HepG2 (cell line): ENCODE measurements at regions not wholly inside any gene's neighbourhood (a gene's known extent, or its start where the extent isn't known, plus 50 kb on each side); places are given as distances from the start of the nearest gene placed in this dataset.

Source experiments
- ATAC-seq: fragments of 200-7000 bp; cut with Tn5 transposase; 3 replicates; pipeline ENCODE4 v1.9.1; 2020; ENCODE audit warnings: mild to moderate bottlenecking, moderate library complexity
- BruUV-seq: library from RNA; stranded (reverse); fragments of 400-500 nt; replicated peaks from 2 replicates; lab custom pipeline; 2021; lab: Mats Ljungman, UMichigan
- CTCF ChIA-PET: fragments of 300-600 bp; formaldehyde crosslinking; extraction: SDS; loops from one replicate; lab custom pipeline; 2021; ENCODE audit warnings: low total read pairs, inconsistent platforms, low intra/inter-chr PET ratio; lab: Yijun Ruan, JAX
- POLR2A ChIA-PET: fragments of 350-600 bp; sonication (Branson Sonifier 250); formaldehyde crosslinking; loops from one replicate; lab custom pipeline; 2020; ENCODE audit warnings: antibody characterized with exemption, inconsistent platforms; lab: Yijun Ruan, JAX
- DNase-seq: peaks from one replicate; pipeline ENCODE4 v3.0.0-alpha.2; 2015; ENCODE audit warnings: low spot score
- FAIRE-seq: peaks from 3 replicates; lab custom pipeline; 2011; peaks lifted over from hg19 to GRCh38; lab: Jason Lieb, UNC
- H2AFZ ChIP-seq: one replicate; pipeline ENCODE4 v1.6.1; 2011; ENCODE audit warnings: low read length, inconsistent platforms
- H3K27ac ChIP-seq: fragments of 300-600 bp; 3 replicates; pipeline ENCODE4 v1.8.0; 2011; ENCODE audit warnings: mixed run types, mild to moderate bottlenecking, mixed read lengths, low read length, inconsistent platforms; ENCODE audit not compliant: insufficient read depth; ENCODE audit errors: extremely low read length
- H3K27me3 ChIP-seq, 2 experiments: fragments of 200-600 bp in 1 of 2; 2 replicates in 1 of 2; 3 replicates in 1 of 2; pipeline versions ENCODE4 v1.6.0 to v1.8.0; 2011; ENCODE audit warnings: low read length in 2 of 2, mild to moderate bottlenecking in 2 of 2, moderate library complexity in 2 of 2, inconsistent platforms in 1 of 2; ENCODE audit not compliant: insufficient read depth in 2 of 2, control insufficient read depth in 1 of 2
- H3K36me3 ChIP-seq, 2 experiments: fragments of 200-600 bp in 1 of 2; replicated peaks in 1 of 2; 2 replicates in 1 of 2; 3 replicates in 1 of 2; pipeline versions ENCODE4 v1.5.1 to v1.8.0; 2011; ENCODE audit warnings: low read length in 2 of 2, inconsistent platforms in 1 of 2; ENCODE audit not compliant: insufficient read depth in 2 of 2, control insufficient read depth in 1 of 2
- H3K4me1 ChIP-seq: 2 replicates; pipeline ENCODE4 v1.5.1; 2012; ENCODE audit warnings: low read length, inconsistent platforms; ENCODE audit not compliant: insufficient read depth
- H3K4me2 ChIP-seq: 2 replicates; pipeline ENCODE4 v1.6.0; 2011; ENCODE audit warnings: low read depth, low read length, inconsistent platforms
- H3K4me3 ChIP-seq, 3 experiments: fragments of 200-600 bp in 1 of 3; sonication (generic), shearing (Covaris generic) in 1 of 3; replicated peaks in 1 of 3; 2 replicates each; pipeline ENCODE4 v1.5.1; 2011 to 2016; ENCODE audit warnings: low read length in 3 of 3, inconsistent platforms in 2 of 3, low read depth in 2 of 3, mild to moderate bottlenecking in 2 of 3, control low read depth in 1 of 3, mixed read lengths in 1 of 3; ENCODE audit not compliant: insufficient read depth in 1 of 3
- H3K79me2 ChIP-seq: one replicate; pipeline ENCODE4 v1.6.1; 2011; ENCODE audit warnings: low read length, inconsistent platforms; ENCODE audit not compliant: insufficient read depth
- H3K9ac ChIP-seq: 2 replicates; pipeline ENCODE4 v1.6.0; 2011; ENCODE audit warnings: mild to moderate bottlenecking, low read depth, low read length, inconsistent platforms; ENCODE audit not compliant: insufficient read depth
- H3K9me3 ChIP-seq: 2 replicates; pipeline ENCODE4 v1.5.1; 2012; ENCODE audit warnings: mild to moderate bottlenecking, low read length
- H4K20me1 ChIP-seq: 2 replicates; pipeline ENCODE4 v1.6.0; 2011; ENCODE audit warnings: inconsistent platforms, mild to moderate bottlenecking, low read length, moderate library complexity; ENCODE audit not compliant: insufficient read depth
- HDAC6 ChIP-seq: fragments of 200-600 bp; sonication (generic); IDR thresholded peaks from 2 replicates; pipeline ENCODE4 v1.7.0; 2017; ENCODE audit warnings: mild to moderate bottlenecking, antibody characterized with exemption, low read length, low read depth
- ISX ChIP-seq: sonication (generic); formaldehyde crosslinking; conservative IDR thresholded peaks from 2 replicates; pipeline ENCODE4 v1.5.0; 2020; ENCODE audit warnings: missing genetic modification reagents
- KIAA2018 ChIP-seq: sonication (generic); formaldehyde crosslinking; IDR thresholded peaks from 2 replicates; pipeline ENCODE4 v1.5.0; 2020; ENCODE audit warnings: mild to moderate bottlenecking, missing genetic modification reagents, borderline replicate concordance
- MED13 ChIP-seq: sonication (generic); formaldehyde crosslinking; IDR thresholded peaks from 2 replicates; pipeline ENCODE4 v1.5.0; 2020; ENCODE audit warnings: missing genetic modification reagents
- MEF2D ChIP-seq: sonication (generic); formaldehyde crosslinking; IDR thresholded peaks from 2 replicates; pipeline ENCODE4 v1.5.1; 2020; ENCODE audit warnings: mild to moderate bottlenecking, missing genetic modification reagents
- NKX3-1 ChIP-seq: sonication (generic); formaldehyde crosslinking; IDR thresholded peaks from 2 replicates; pipeline ENCODE4 v1.5.0; 2020; ENCODE audit warnings: missing genetic modification reagents
- NR2C2 ChIP-seq: sonication (generic); formaldehyde crosslinking; IDR thresholded peaks from 2 replicates; pipeline ENCODE4 v1.4.0; 2020; ENCODE audit warnings: missing genetic modification reagents, mild to moderate bottlenecking, moderate library complexity, borderline replicate concordance
- PAX8 ChIP-seq: sonication (generic); formaldehyde crosslinking; IDR thresholded peaks from 2 replicates; pipeline ENCODE4 v1.8.0; 2022; ENCODE audit warnings: mild to moderate bottlenecking, missing genetic modification reagents, borderline replicate concordance
- PHB2 ChIP-seq: fragments of 450-650 bp; IDR thresholded peaks from 2 replicates; pipeline ENCODE4 v1.6.1; 2018; ENCODE audit not compliant: partially characterized antibody
- POLR2AphosphoS5 ChIP-seq: IDR thresholded peaks from 2 replicates; pipeline ENCODE4 v1.6.1; 2012; ENCODE audit warnings: low read depth, low read length
- SNAI1 ChIP-seq: sonication (generic); formaldehyde crosslinking; IDR thresholded peaks from 2 replicates; pipeline ENCODE4 v1.5.0; 2020; ENCODE audit warnings: mild to moderate bottlenecking, missing genetic modification reagents, borderline replicate concordance
- ZNF740 ChIP-seq: sonication (generic); formaldehyde crosslinking; IDR thresholded peaks from 2 replicates; pipeline ENCODE4 v1.4.0; 2020; ENCODE audit warnings: missing genetic modification reagents
- WGBS: methylation state at CpG from one replicate; pipeline ENCODE4 v1.1.6; 2017; ENCODE audit warnings: low lambda C conversion rate; 5-methylcytosine and 5-hydroxymethylcytosine counted together
- in situ Hi-C: cut with HindIII; loops from 2 replicates; pipeline ENCODE4 v1.10.0; 2017; ENCODE audit warnings: low pct_unique_long_range_greater_than_20kb; ENCODE audit not compliant: extremely low pct_ligation_motif_present
- intact Hi-C: fragments of 100-400 bp; cut with micrococcal nuclease; formaldehyde crosslinking; loops from one replicate; pipeline ENCODE4 v1.10.0; 2022; ENCODE audit not compliant: unreplicated experiment

DNA sequence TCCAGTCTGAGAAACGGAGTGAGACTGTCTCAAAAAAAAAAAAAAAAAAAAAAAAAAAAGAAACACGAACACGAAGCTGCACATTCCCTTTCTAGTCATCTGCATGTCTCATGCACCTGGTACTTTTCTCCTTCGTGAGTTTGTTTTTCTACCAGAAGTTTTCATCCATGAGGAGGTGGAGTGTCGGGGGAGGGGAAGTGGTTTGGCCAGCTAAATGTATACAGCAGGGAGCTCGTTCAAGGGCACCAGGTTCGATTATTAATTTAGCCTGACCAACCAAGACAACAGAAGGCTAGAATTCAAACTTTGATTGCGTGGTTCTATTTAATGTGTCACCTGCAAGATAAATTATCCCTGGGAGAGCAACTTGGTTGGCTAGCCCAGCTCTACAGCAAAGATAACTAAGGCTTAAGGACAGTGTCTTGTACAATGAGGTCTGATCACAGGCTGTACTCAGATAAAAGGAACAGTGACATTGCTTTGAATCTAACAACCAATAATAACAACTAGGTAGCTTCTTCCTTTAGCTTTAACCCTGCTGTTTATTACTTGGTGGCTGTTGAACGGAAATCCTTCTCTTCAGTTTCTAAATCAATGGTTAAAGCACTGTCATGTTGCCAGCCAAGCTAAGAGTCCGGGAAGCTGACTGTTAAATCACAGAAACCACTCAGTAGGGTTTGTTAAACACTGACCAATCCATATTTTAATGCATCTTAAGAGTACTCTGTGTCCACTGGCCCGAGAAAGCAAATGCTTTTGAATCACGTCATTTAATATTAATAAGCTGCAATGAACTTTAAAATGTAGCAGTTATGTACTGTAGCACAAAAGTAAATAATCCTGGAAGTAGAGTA lies 98.4 kb upstream of the STARD13 start:
- Histone ChIP-seq H3K4me3 (no peak overlapping the region), H2AFZ (no peak overlapping the region), H3K4me1 (peaks cover 17% of the 10 kb centered on the region), H4K20me1 (no peaks in the 10 kb centered on the region), H3K9me3 (no peaks in the 10 kb centered on the region), H3K27me3 (no peaks in the 10 kb centered on the region), H3K4me2 (no peak overlapping the region), H3K79me2 (no peaks in the 10 kb centered on the region), H3K36me3 (no peaks in the 10 kb centered on the region), H3K27ac (no peak overlapping the region), H3K9ac (no peak overlapping the region)
- CTCF ChIA-PET = no interaction called here
- no peak for DNase-seq
- POLR2A ChIA-PET = no interaction called here
- no TSS peak for BruUV-seq
- no peak for FAIRE-seq
- intact Hi-C loops = no loop called here
- in situ Hi-C loops = no loop called here
- no peak for ATAC-seq
- WGBS = 91% methylated on average over 12 of the region's 12 CpGs
- TF ChIP-seq ZNF740 (CRISPR knock-in tag) = no peak
- TF ChIP-seq MEF2D = no peak
- no peak for TF ChIP-seq KIAA2018
- no peak for TF ChIP-seq NR2C2
- no peak for TF ChIP-seq PHB2
- no peak for TF ChIP-seq MED13 (CRISPR knock-in tag)
- TF ChIP-seq HDAC6 = no peak
- no peak for TF ChIP-seq NKX3-1
- no peak for TF ChIP-seq SNAI1 (CRISPR knock-in tag)
- TF ChIP-seq POLR2AphosphoS5 = no peak
- no peak for TF ChIP-seq PAX8 (CRISPR knock-in tag)
- TF ChIP-seq ISX (CRISPR knock-in tag) = no peak
